Activated CD4-positive, alpha-beta T cell treated with anti-CD3 and anti-CD28 coated beads, Interleukin-2, amount 10 ng/mL, durations not matched to agents 24 days and 14 days (primary cell): ENCODE measurements at regions not wholly inside any gene's neighbourhood (a gene's known extent, or its start where the extent isn't known, plus 50 kb on each side); places are given as distances from the start of the nearest gene placed in this dataset.

Experiments
- DNase-seq: peaks from one replicate; pipeline ENCODE4 v3.0.0; 2022
- H3K27ac Mint-ChIP-seq: one replicate; pipeline ENCODE4 v1.8.0; 2022; ENCODE audit warnings: mild to moderate bottlenecking, mixed read lengths
- H3K27me3 Mint-ChIP-seq: one replicate; pipeline ENCODE4 v1.8.0; 2022; ENCODE audit warnings: mixed read lengths
- H3K36me3 Mint-ChIP-seq: one replicate; pipeline ENCODE4 v1.8.0; 2022; ENCODE audit warnings: low read depth, mild to moderate bottlenecking, mixed read lengths
- H3K4me1 Mint-ChIP-seq: one replicate; pipeline ENCODE4 v1.8.0; 2021; ENCODE audit warnings: mixed read lengths
- H3K4me3 Mint-ChIP-seq: one replicate; pipeline ENCODE4 v1.8.0; 2022; ENCODE audit warnings: mild to moderate bottlenecking, moderate library complexity, mixed read lengths
- H3K9me3 Mint-ChIP-seq: one replicate; pipeline ENCODE4 v1.8.0; 2021; ENCODE audit warnings: mixed read lengths
- intact Hi-C: fragments of 100-400 bp; cut with micrococcal nuclease; formaldehyde crosslinking; loops from one replicate; pipeline ENCODE4 v1.15.1; 2023

DNA sequence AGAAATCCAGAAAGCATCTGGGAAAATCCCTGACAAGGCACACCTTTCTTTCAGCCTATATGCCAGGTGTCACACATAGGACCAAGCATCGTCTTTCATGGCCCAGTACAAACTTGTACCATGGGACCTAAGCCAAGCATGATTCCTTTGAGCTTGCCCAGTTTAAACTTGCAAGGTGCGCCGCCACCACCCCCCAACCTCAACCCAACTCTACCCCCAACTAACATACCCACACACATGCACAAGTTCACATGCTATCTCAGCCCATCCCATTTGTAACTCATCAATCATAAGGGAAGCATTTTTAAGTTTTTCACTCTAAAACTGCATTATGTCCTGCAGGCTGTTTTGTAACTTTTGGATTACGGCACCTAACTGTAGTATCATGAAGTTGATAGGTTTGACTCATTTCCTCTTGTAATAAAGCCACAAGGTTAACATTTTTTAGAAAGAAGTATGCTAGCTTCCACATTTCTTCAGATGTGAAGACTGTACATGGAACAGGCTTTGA, 145.9 kb upstream of the FST start:
- Mint-ChIP-seq H3K36me3 (no peaks in the 10 kb centered on the region), H3K27me3 (no peaks in the 10 kb centered on the region), H3K4me3 (no peak overlapping the region), H3K4me1 (no peaks in the 10 kb centered on the region), H3K27ac (no peak overlapping the region), H3K9me3 (peaks cover 3% of the 10 kb centered on the region)
- intact Hi-C loops = no loop called here
- no peak for DNase-seq

DNA sequence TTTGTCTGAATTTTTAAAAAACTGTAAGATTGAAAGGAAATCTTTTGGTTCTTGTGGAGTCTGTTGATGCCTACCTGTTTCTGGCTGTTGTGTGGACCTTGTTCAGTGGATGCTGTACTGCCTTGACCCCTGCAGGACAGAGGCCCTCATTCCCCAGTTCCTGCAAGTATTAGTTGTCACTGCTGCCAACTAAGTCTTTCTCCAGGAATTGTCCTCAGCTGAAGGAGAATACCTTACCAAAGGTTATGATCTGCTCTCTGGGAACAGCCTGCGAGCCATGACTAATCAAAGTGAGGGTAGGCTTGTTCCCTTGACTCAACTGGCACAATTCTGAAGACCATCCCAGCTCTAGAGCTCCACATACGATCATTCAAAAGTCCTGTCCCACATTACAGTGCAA, 145.3 kb upstream of the FST start:
- H3K4me3 Mint-ChIP-seq = no peak overlapping the region
- no peak for DNase-seq
- no peaks in the 10 kb centered on the region for H3K27me3 Mint-ChIP-seq
- H3K36me3 Mint-ChIP-seq = no peaks in the 10 kb centered on the region
- intact Hi-C loops = no loop called here
- H3K9me3 Mint-ChIP-seq = no peaks in the 10 kb centered on the region
- no peak overlapping the region for H3K27ac Mint-ChIP-seq
- no peaks in the 10 kb centered on the region for H3K4me1 Mint-ChIP-seq

DNA sequence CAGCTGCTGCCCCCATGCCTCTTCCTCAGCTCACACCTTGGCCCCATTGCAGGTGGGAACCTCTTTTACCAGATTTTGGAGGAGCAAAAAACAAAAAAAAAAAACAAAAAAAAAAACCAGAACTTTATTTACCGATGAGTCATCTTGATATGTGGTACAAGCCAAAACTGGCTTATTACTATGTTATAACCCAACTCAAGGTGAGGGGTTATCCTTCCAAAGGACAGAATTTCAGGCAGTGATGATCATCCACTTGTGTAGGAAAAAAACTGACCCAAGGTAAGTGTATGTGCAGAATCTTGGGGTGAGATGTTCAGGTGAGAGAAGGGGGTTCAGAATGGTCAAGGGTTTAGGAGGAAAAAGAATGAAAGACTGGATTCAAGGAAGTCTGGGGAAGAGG, 142.6 kb upstream of the FST start:
- Mint-ChIP-seq H3K27me3 (no peaks in the 10 kb centered on the region), H3K4me1 (no peaks in the 10 kb centered on the region), H3K4me3 (no peak overlapping the region), H3K36me3 (no peaks in the 10 kb centered on the region), H3K9me3 (no peaks in the 10 kb centered on the region), H3K27ac (no peak overlapping the region)
- intact Hi-C loops = no loop called here
- no peak for DNase-seq

DNA sequence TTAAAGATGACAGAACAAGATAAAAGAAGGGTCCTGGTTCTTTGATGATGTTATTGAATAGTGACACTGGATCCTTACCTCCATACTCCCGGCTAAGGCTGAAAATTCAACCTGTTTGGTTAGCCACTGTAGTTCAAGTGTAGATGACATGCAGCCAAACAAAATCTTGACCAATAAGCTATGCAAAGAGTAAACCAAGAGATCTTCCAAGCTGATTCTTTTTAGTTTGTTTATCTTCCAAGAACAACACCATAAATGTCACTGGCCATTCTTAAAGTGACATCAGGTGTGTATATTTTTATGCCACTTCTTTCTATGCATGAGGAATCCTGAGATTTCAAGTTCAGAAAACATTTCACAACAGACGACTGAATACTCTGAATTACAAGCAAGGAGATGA, 141.5 kb upstream of the FST start:
- no peak overlapping the region for H3K27ac Mint-ChIP-seq
- intact Hi-C loops = no loop called here
- H3K9me3 Mint-ChIP-seq = no peaks in the 10 kb centered on the region
- H3K27me3 Mint-ChIP-seq = no peaks in the 10 kb centered on the region
- DNase-seq = no peak
- no peak overlapping the region for H3K4me3 Mint-ChIP-seq
- H3K4me1 Mint-ChIP-seq = no peaks in the 10 kb centered on the region
- no peaks in the 10 kb centered on the region for H3K36me3 Mint-ChIP-seq

DNA sequence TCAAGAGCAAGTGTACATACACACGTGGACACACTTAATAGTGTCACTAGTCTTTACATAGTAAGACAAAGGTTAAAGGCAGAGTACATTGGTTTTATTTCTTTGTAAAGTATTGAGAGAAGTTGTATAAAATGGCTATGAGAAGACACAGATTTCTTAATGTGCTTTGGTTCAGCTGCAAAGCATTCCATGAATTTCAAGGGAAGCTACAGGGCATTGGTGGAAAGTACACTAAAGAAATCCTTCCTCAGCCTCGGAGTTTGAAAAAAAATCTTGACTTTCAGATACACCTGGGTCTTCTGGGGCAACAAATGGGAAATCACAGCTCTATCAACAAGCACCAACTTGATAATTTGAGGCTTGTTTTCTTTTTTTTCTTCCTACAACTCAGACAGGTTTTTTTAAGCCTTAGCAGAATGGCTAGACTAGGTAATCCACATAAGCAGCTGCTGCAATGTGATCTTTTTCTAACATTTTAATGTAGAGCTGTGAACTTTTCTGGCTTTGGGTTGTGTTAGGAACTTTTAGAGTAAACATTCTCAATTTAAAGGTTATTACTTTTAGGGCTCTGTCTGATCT, 140.4 kb upstream of the FST start:
- Mint-ChIP-seq H3K4me3 (no peak overlapping the region), H3K27me3 (no peaks in the 10 kb centered on the region), H3K36me3 (no peaks in the 10 kb centered on the region), H3K4me1 (no peaks in the 10 kb centered on the region), H3K27ac (no peak overlapping the region), H3K9me3 (no peaks in the 10 kb centered on the region)
- no peak for DNase-seq
- intact Hi-C loops = no loop called here

DNA sequence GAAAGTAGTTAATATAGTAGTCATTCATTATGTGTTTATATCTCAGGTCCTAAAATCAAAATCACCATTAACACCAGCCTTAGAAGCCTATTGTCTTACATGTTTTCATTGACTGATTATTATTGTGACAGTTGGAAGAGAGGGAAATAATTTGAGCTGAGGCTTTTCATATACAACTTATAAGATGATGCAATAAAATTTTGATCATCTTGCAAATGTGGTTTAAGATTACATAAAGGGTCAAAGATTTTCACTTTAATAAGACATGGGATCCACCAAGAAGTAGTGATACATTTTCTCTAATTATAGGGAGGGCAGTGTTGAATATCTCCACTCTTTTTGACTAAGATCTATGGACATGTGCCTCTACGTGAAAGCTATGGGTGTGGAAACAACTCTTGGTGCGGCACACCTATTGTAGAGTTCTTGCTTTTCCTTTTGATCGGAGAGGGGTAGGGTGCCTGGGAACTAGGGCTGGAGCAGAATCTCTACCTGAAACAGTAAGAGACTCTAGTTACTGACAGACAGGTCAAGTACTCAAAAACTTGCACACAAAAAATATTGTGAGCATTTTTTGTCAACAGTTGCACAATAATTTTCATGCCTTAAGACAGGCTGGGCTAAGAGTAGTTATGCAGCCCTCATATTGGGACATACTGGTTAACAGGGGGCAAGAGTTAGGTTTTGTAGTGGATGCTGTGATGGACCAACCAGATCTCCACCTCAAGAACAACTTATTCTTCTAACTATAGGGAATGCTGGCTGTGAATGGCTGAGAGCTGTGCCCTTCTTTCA, 139.3 kb upstream of the FST start:
- no peak for DNase-seq
- intact Hi-C loops = no loop called here
- Mint-ChIP-seq H3K27me3 (no peaks in the 10 kb centered on the region), H3K4me3 (no peak overlapping the region), H3K9me3 (no peaks in the 10 kb centered on the region), H3K27ac (no peak overlapping the region), H3K36me3 (no peaks in the 10 kb centered on the region), H3K4me1 (no peaks in the 10 kb centered on the region)

DNA sequence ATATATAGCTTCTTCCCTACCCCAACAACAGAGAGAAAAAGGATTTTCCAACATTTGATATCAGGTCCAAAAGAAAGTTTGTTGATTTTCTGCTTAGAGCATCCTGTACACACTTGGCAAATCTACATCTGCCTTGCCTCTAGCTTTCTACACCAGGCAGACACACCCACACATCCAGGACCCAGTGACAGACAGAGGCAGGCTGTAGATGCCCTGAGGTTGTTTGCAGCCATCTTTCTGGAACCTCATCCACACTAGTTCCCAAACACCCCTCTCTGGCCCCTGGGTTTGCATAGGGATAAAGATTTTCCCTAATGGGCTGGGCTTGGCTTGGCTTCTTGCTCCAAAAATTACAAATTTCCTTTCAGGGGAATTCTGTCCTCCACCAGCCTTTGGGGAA, 138.2 kb upstream of the FST start:
- Mint-ChIP-seq H3K9me3 (no peaks in the 10 kb centered on the region), H3K27ac (no peak overlapping the region), H3K4me1 (no peaks in the 10 kb centered on the region), H3K36me3 (no peaks in the 10 kb centered on the region), H3K4me3 (no peak overlapping the region), H3K27me3 (no peaks in the 10 kb centered on the region)
- no peak for DNase-seq
- intact Hi-C loops = no loop called here

DNA sequence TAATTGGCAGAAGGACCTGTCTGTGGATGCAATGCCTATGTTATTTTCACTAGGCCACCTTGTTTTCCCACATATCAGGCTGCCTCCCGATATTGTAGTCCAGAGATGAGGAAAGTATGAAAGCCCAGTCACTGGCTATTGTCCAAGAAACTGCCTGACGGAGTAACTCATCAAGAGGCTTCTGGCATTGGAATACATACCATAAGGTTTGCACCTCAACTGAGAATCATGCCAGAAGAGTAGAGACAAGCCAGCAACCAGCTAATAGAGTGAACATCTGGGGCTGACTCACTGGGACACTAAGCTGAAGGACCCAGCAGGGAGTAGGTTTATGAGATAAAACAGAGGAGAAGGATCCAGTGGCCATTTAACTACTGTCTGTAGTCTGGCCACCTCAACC, 137.2 kb upstream of the FST start:
- H3K9me3 Mint-ChIP-seq = no peaks in the 10 kb centered on the region
- intact Hi-C loops = no loop called here
- no peak overlapping the region for H3K27ac Mint-ChIP-seq

DNA sequence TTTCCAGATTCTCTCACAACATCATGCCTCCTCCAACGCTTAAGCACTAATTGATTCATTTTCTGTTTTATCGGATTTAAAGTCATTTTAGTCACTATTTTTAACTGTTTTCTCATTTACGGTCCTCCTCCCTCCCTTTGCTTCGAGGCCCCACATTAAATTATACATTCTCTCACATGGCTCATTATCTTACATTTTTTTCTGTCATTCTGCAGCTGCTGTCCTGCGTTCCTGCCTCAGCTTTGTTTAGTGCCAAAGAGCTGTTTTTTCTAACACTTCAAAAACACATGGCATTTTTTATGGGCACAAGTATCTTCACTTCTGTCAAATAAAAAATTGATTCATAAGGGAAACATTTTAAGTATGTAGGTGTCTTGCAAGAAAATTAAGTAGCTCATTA, 130.1 kb upstream of the FST start:
- H3K4me1 Mint-ChIP-seq = no peaks in the 10 kb centered on the region
- H3K36me3 Mint-ChIP-seq = no peaks in the 10 kb centered on the region
- H3K27ac Mint-ChIP-seq = no peak overlapping the region

More for the DNA sequence above, 137.2 kb upstream of the FST start:
- no peaks in the 10 kb centered on the region for H3K27me3 Mint-ChIP-seq
- H3K36me3 Mint-ChIP-seq = no peaks in the 10 kb centered on the region
- no peak overlapping the region for H3K4me3 Mint-ChIP-seq
- DNase-seq = no peak
- H3K4me1 Mint-ChIP-seq = no peaks in the 10 kb centered on the region

DNA sequence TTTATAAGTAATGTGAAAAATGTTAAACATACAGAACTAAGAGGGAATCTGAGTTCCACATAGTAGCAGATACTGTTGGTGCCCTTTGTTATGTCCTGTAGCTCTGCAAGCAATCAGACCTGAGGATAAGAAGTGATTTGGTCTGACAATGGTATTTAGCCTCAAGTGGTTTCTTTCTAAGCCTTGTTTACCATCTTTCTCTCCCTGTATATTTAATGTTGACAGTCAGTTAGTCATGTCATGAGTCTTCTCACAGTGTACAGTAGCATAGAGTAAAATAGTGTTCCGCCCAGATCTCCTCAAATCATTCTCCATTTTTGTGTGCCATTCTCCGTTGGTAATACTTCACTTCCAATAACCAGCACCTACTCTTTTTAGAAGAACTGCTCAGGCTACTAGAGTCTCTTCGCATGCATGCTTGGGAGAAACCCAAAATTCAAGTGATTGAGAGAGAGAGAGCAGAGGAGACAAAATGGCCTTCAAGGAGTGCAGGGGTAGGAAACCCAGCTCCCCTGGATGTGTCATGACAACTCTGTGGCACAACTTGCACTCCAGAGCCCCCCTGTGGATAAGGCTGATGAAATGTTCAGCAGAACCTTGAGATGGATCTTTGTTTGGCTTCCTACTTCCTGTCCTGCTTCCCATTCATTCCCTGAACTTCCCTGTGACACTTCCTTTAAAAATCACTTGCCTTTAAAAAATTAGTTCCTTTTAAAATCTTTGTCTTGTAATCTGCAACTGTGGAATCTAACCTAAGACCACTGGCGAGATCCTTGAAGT, 129.2 kb upstream of the FST start:
- no peak overlapping the region for H3K4me3 Mint-ChIP-seq
- no peak for DNase-seq
- no peak overlapping the region for H3K27ac Mint-ChIP-seq
- no peaks in the 10 kb centered on the region for H3K36me3 Mint-ChIP-seq
- H3K27me3 Mint-ChIP-seq = no peaks in the 10 kb centered on the region
- no peaks in the 10 kb centered on the region for H3K9me3 Mint-ChIP-seq
- intact Hi-C loops = no loop called here
- H3K4me1 Mint-ChIP-seq = no peaks in the 10 kb centered on the region

More for the DNA sequence above, 130.1 kb upstream of the FST start:
- Mint-ChIP-seq H3K27me3 (no peaks in the 10 kb centered on the region), H3K4me3 (no peak overlapping the region), H3K9me3 (no peaks in the 10 kb centered on the region)
- intact Hi-C loops = no loop called here
- DNase-seq = no peak

DNA sequence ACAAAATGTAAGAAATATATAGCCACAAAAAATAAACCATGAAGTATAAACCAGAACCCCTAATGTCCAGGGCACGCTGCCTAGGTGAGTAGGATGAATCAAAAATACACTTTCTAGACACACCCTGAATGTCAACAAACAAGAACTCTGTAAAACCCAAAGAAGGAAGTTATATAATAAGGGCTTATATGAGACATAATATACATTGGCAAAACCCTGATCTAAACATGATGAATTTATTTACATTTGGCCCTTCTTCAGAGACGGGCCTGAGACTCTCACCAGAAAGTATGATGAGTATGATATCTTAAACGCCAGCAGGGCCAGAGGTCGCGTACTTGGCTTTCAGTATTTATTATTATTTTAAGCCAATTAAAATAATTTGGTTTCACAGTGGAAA, 125.1 kb upstream of the FST start:
- DNase-seq = no peak
- Mint-ChIP-seq H3K27ac (no peak overlapping the region), H3K4me3 (no peak overlapping the region), H3K4me1 (no peaks in the 10 kb centered on the region), H3K36me3 (no peaks in the 10 kb centered on the region), H3K9me3 (no peaks in the 10 kb centered on the region), H3K27me3 (no peaks in the 10 kb centered on the region)
- intact Hi-C loops = no loop called here

DNA sequence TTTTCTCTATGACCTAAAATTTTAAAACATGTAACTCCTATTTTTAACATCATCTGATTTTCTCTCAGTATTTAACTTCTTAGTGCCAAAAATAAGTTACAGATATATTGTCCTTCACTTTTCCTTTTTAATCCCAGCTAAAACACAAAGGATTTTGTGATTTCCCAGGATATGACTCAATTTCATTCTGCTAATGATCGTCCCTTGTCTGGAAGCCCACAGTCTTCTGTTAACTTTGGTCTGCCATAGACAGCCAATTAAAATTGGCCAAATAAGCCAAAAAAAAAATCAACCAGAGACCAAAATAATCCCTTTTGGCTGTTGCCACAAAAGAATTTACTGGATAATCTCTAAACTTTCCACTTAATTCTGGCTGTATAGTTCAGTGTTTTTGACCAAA, 124.5 kb upstream of the FST start:
- intact Hi-C loops = no loop called here
- H3K4me1 Mint-ChIP-seq = no peaks in the 10 kb centered on the region
- H3K36me3 Mint-ChIP-seq = no peaks in the 10 kb centered on the region
- no peaks in the 10 kb centered on the region for H3K9me3 Mint-ChIP-seq
- no peak overlapping the region for H3K4me3 Mint-ChIP-seq
- no peak overlapping the region for H3K27ac Mint-ChIP-seq
- H3K27me3 Mint-ChIP-seq = no peaks in the 10 kb centered on the region
- no peak for DNase-seq

DNA sequence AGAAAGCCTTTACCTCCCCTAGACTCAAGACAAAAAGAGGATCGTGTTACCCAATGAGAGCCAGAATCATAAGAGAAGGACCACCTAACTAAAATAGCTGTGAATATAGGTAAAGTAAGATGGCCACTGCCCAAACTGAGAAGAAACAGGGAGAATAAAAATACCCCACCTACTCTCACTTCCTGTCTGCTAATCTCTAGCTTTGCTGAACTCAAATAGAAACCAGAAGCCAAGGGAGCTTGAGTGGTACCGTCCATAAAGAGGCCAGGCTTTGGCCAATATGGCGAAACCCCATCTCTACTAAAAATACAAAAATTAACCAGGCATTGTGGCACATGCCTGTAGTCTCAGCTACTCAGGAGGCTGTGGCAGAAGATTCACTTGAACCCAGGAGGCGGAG, 123.0 kb upstream of the FST start:
- Mint-ChIP-seq H3K27ac (no peak overlapping the region), H3K4me1 (no peaks in the 10 kb centered on the region)

DNA sequence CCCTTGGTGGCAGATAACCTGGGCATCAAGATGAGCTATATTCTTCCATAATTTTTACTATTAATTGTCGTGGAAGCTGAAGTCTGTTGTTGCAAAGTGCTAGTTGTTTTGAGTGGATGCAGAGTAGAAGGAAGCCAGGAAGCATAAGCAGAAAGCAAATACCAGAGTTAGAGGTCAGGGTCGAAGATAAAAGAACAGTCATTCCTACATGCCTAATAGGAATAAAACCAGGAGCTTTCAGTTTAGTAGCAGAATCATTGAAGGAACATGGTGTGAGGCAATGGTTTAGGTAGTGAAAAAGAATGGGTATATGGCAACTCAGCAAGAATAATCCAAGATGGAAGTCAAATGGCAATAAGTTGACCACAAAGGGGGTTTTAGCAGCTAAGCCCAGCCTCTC, 121.6 kb upstream of the FST start:
- H3K36me3 Mint-ChIP-seq = no peaks in the 10 kb centered on the region
- intact Hi-C loops = no loop called here
- no peaks in the 10 kb centered on the region for H3K27me3 Mint-ChIP-seq
- no peak overlapping the region for H3K4me3 Mint-ChIP-seq
- H3K4me1 Mint-ChIP-seq = no peaks in the 10 kb centered on the region
- no peak for DNase-seq
- H3K27ac Mint-ChIP-seq = no peak overlapping the region
- no peaks in the 10 kb centered on the region for H3K9me3 Mint-ChIP-seq

More for the DNA sequence above, 123.0 kb upstream of the FST start:
- Mint-ChIP-seq H3K36me3 (no peaks in the 10 kb centered on the region), H3K4me3 (no peak overlapping the region), H3K27me3 (no peaks in the 10 kb centered on the region), H3K9me3 (no peaks in the 10 kb centered on the region)
- intact Hi-C loops = no loop called here
- no peak for DNase-seq
